Stimulated activated CD8-positive, alpha-beta memory T cell treated with anti-CD3 and anti-CD28 coated beads, Interleukin-12 subunit alpha, Interleukin-12 subunit beta, amount 100 ng/mL, for 24 hours (primary cell): ENCODE measurements at regions not wholly inside any gene's neighbourhood (a gene's known extent, or its start where the extent isn't known, plus 50 kb on each side); places are given as distances from the start of the nearest gene placed in this dataset.
"Not testable (repeated sequence)": the region's sequence is repeated elsewhere in the genome, so short reads cannot be mapped to it uniquely, and the experiment has no call there.

Source experiments
- DNase-seq: peaks from one replicate; pipeline ENCODE4 v3.0.0-alpha.2; 2020; ENCODE audit errors: extremely low read depth

- no peak for DNase-seq
These were observed 297.8 kb upstream of the PRKCQ start for GRCh38 chr10:6877722-6878392.

- no peak for DNase-seq
These were observed 297.3 kb upstream of the PRKCQ start for GRCh38 chr10:6877336-6877721.

GRCh38 chr10:6875269-6875865 is 295.3 kb upstream of the PRKCQ start:
- no peak for DNase-seq

- DNase-seq = no peak
These were observed 291.1 kb upstream of the PRKCQ start for GRCh38 chr10:6871128-6871527.

- no peak for DNase-seq
These were observed 288.1 kb upstream of the PRKCQ start for GRCh38 chr10:6868036-6868725.

GRCh38 chr10:6866757-6867156 is 286.7 kb upstream of the PRKCQ start:
- DNase-seq = no peak

- no peak for DNase-seq
These were observed 284.1 kb upstream of the PRKCQ start for GRCh38 chr10:6864142-6864541.

- no peak for DNase-seq
These were observed 283.3 kb upstream of the PRKCQ start for GRCh38 chr10:6863381-6863780.

- no peak for DNase-seq
These were observed 270.4 kb upstream of the PRKCQ start for GRCh38 chr10:6850452-6850851.

- DNase-seq = no peak
These were observed 267.5 kb upstream of the PRKCQ start for GRCh38 chr10:6847561-6847960.

GRCh38 chr10:6843894-6844650 is 264.0 kb upstream of the PRKCQ start:
- DNase-seq = no peak

GRCh38 chr10:6843481-6843881 is 263.4 kb upstream of the PRKCQ start:
- no peak for DNase-seq

- no peak for DNase-seq
These were observed 262.6 kb upstream of the PRKCQ start for GRCh38 chr10:6842722-6843121.

GRCh38 chr10:6841761-6842160 is 261.7 kb upstream of the PRKCQ start:
- no peak for DNase-seq

GRCh38 chr10:6840766-6841165 is 260.7 kb upstream of the PRKCQ start:
- no peak for DNase-seq

- no peak for DNase-seq
These were observed 260.2 kb upstream of the PRKCQ start for GRCh38 chr10:6840201-6840691.

GRCh38 chr10:6838118-6838517 is 258.0 kb upstream of the PRKCQ start:
- DNase-seq = no peak

- no peak for DNase-seq
These were observed 253.5 kb upstream of the PRKCQ start for GRCh38 chr10:6833458-6834011.

GRCh38 chr10:6830981-6831380 is 250.9 kb upstream of the PRKCQ start:
- not testable (repeated sequence) for DNase-seq

GRCh38 chr10:6824793-6825192 is 244.7 kb upstream of the PRKCQ start:
- not testable (repeated sequence) for DNase-seq

GRCh38 chr10:6823770-6824169 is 243.7 kb upstream of the PRKCQ start:
- DNase-seq = no peak

- no peak for DNase-seq
These were observed 239.2 kb upstream of the PRKCQ start for GRCh38 chr10:6819301-6819700.
